CD4-positive, alpha-beta T cell treated with Interleukin-6 at 100 ng/mL for 8 hours (primary cell): ENCODE measurements at regions not wholly inside any gene's neighbourhood (a gene's known extent, or its start where the extent isn't known, plus 50 kb on each side); places are given as distances from the start of the nearest gene placed in this dataset.

ENCODE experiments used
- DNase-seq: peaks from one replicate; pipeline ENCODE4 v3.0.0-alpha.2; 2020; ENCODE audit warnings: mixed read lengths, low spot score

GRCh38 chr9:116039312-116039711, 114.3 kb upstream of the PAPPA start:
- no peak for DNase-seq

DNA sequence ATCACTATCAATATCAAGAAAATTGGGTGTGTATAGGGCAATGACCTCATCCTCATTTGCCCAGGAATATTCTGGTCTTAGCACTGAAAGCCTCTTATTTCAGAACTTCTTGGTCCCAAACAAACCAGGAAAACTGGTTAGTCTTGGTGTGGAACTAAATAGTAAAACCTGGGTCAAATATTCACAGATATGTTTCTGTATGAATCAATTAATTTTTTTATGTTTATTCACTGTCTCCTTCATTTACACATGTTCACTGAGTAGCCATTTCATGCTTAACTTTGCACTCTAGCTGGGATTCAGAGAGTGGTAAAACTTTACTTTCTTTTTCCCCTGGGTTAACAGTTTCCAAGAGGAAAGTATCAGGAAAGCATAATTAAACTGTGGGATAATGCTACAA, 113.7 kb upstream of the PAPPA start:
- no peak for DNase-seq

- no peak for DNase-seq
These were observed 111.3 kb upstream of the PAPPA start for GRCh38 chr9:116042321-116042720.

- DNase-seq, result no peak
These were observed 108.5 kb upstream of the PAPPA start for GRCh38 chr9:116045083-116045482.

DNA sequence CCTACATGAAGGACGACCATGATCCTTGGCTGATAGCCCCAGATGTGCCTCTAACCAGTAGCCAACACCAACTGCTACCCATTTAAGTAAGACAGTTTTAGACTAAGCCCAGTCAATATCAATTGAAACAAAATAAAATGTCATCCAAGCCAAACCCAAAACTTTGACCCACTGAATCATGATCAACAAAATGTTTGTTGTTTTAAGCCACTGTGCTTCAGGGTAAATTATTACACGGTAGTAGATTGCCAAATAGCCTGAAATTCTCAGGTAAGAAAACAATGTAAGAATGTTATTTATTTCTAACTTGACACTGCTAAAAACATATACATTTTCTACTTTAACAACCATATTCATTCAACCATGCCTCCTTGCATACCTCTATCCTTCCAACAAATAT, 105.5 kb upstream of the PAPPA start:
- DNase-seq, result no peak

DNA sequence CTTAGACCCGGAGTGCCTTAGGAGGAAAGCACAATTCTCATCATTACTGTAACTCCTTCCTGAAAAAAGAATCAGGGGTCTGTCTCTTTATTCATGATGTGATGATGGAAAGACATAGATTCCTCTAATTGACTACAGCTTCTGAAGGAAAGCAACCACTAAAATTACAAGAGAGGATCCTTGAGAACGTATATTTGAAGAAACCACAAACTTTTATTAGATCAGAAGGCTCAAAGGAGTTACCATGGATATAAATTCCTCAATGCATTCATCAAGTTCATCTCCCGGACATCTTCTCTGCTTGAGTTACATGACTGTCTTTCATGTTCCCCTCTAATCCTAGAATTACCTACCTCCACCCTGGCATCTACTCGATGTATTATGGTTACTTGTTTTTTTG, 104.1 kb upstream of the PAPPA start:
- DNase-seq, result no peak

- DNase-seq, result no peak
These were observed 102.1 kb upstream of the PAPPA start for GRCh38 chr9:116051528-116051927.

GRCh38 chr9:116055536-116055935, 98.1 kb upstream of the PAPPA start:
- DNase-seq, result no peak

GRCh38 chr9:116057371-116057770, 96.2 kb upstream of the PAPPA start:
- DNase-seq, result no peak

DNA sequence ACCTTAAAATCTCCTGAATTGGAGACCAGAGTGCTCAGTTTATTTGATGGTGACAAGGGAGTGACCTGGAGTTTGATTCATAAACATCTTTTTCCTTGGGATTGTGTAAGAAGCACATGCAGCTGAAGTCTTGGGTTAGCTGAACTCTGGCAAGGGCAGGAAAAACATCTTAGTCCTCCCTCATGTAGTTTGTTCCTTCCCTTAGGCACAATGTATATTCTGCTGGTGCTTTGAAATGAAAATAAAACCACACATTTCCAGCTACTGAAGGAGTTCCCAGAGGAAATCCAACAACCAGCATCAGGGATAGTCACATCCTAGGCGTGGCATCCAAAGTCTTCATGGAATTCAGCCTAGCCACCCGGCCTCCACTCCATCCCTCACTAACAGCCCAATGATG, 95.2 kb upstream of the PAPPA start:
- no peak for DNase-seq

- no peak for DNase-seq
These were observed 94.1 kb upstream of the PAPPA start for GRCh38 chr9:116059466-116059865.

- DNase-seq, result no peak
These were observed 93.0 kb upstream of the PAPPA start for GRCh38 chr9:116060631-116061030.

GRCh38 chr9:116061546-116062205, 91.9 kb upstream of the PAPPA start:
- DNase-seq, result no peak

GRCh38 chr9:116062206-116062550, 91.4 kb upstream of the PAPPA start:
- no peak for DNase-seq

GRCh38 chr9:116064970-116065369, 88.6 kb upstream of the PAPPA start:
- DNase-seq, result no peak

GRCh38 chr9:116066221-116066620, 87.4 kb upstream of the PAPPA start:
- DNase-seq, result no peak

- no peak for DNase-seq
These were observed 86.0 kb upstream of the PAPPA start for GRCh38 chr9:116067566-116067965.

DNA sequence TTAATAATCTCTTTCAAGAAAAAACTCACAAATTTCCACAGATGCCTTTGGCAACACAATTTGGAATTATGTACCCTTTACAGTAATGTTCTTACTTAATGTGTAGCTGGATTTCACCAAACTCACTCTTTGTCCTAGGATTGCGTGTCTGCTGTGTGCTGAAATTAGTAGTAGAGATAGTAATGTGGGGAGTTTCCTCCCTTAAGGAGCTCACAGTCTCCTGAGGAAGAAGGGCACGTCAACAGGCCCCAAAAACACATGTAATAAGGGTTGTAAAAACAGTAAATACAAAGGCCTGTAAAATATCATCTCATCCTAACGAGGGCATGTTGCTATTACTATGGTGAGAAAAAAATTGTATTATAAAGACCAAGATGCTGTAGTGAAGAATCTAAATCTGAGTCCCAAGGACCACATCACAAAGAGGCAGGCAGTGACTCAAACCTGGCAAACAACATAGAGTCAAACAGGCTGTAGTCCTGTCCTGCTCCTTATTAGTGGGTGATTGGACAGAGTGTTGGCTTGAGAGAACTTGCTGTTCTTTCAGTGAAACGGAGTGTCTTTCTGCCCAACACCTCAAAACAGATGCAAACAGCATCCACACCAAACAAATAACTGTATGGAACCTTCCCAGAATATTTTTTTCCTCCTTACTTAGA, 83.2 kb upstream of the PAPPA start:
- DNase-seq, result no peak

GRCh38 chr9:116072046-116072445, 81.5 kb upstream of the PAPPA start:
- no peak for DNase-seq

DNA sequence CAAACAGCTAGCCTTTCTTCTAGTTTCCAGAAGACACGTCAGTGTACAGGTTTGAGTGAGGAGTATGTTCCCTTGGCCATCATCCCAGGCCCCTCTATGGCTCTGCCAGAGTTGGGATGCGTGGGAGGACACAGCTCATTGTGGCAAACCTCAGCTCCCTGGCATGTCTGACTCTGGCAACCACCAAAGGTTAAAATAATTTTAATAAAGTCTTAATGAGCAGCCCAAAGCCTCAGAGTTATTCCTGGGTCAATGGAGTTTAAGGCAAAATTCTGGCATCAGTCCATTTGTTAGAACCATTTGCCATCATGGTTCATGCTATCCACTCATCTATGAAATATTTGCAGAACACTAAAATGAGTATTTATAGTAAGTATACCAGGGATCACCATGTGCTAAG, 79.8 kb upstream of the PAPPA start:
- DNase-seq, result no peak

DNA sequence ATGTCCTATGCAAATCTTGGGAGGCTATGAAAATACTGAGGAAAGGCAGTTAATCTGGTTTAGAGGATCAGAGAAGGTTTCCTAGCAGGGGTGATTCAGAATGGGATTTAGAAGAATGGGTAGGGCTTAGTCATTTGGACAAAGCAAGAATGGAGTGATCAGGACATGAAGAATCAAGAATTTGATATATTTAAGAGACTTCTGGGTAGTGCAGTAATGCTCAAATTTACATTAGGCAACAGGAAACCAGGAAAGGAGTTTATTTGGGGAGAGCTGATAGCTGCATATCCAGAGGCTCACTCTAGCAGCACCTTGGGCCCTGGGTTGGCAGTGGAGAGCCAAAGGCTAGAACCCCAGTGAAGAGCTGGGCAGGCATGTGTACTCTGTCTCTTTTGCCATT, 78.9 kb upstream of the PAPPA start:
- no peak for DNase-seq

DNA sequence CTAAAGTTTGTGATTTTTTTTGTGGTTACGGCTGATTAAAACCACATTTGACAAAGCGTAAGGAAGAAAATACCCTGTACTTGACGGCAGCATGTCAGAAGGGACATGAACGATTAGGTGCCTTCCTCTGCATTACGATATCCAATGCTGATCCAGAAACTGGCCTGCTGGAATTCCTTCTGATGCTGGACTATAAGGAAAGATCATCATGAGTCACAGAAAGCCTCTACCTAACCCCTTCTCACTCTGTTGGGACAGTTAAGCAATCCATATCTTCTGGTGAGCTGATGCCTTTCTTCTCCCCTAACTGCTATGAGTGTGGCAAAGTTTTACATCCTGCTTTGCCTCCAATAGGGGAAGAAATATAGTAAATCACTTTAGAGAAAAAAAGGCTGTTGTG, 78.4 kb upstream of the PAPPA start:
- DNase-seq, result no peak

DNA sequence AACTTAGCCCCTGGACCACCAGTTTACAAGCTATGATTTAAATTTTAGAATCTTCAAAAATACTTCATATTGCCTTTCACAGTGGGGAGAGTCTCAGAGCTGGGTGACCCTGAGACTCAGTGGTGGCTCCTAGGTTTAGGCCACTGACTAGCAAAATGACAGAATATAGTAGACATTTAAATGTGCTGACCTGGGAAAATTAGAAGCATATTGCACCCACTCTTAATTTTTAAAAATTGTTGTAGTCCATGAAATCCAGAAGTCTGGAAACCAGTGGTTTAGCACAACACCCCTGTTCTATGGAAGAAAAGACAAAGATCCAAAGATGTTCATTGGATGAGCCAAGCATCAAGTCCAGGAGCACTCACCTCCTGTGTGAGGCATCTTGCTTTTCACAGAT, 75.0 kb upstream of the PAPPA start:
- no peak for DNase-seq

DNA sequence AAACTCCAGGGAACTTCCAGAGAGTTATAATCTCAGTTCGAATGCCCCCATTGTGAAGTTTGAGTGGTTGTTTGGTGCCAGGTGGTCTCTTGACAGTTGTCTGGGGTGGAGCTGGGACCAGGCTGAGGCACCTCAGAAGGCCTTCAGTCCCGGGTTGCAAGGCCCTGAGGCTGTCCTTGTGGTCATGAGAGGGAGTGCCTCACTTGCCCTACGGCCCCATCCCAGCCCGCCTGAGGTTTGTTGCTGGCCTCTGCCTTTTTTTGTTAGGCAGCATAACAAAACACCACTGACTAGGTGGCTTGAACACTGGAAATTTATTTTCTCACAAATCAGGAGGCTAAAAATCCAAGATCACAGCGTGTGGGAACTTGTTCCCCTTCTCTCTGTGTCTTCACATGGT, 73.0 kb upstream of the PAPPA start:
- DNase-seq, result no peak
